ENCODE measurements at regions not wholly inside any gene's neighbourhood (a gene's known extent, or its start where the extent isn't known, plus 50 kb on each side); places are given as distances from the start of the nearest gene placed in this dataset.

- no peak for DNase-seq
- no peaks in the 10 kb centered on the region for H3K4me1 ChIP-seq
- intact Hi-C loops (cut with DNase I; ENCODE audit: low total_unique reads): no loop called here
- TF ChIP-seq POLR2A (IDR thresholded peaks at IDR 0.05) (no peak), CTCF (IDR thresholded peaks at IDR 0.05) (no peak)
- no peaks in the 10 kb centered on the region for H3K36me3 ChIP-seq
- H3K9me3 ChIP-seq: no peaks in the 10 kb centered on the region
- H3K4me3 ChIP-seq: no peak overlapping the region
- no peak overlapping the region for H3K27ac ChIP-seq
- H3K27me3 ChIP-seq: no peaks in the 10 kb centered on the region
These were observed 54.5 kb upstream of the WDR75 start for GRCh38 chr2:189386741-189387140.

GRCh38 chr2:189391201-189391600, 50.1 kb upstream of the WDR75 start:
- Histone ChIP-seq H3K36me3 (no peaks in the 10 kb centered on the region), H3K4me3 (no peak overlapping the region), H3K4me1 (peaks cover 0 to 7% of the 10 kb centered on the region in 2 donors), H3K27me3 (no peaks in the 10 kb centered on the region), H3K27ac (no peak overlapping the region), H3K9me3 (no peaks in the 10 kb centered on the region)
- intact Hi-C loops (cut with DNase I; ENCODE audit: low total_unique reads): no loop called here
- no peak for TF ChIP-seq POLR2A (IDR thresholded peaks at IDR 0.05)
- TF ChIP-seq CTCF (IDR thresholded peaks at IDR 0.05): no peak
- no peak for DNase-seq
